CD4-positive, CD25-positive, alpha-beta regulatory T cell (primary cell): ENCODE measurements at regions not wholly inside any gene's neighbourhood (a gene's known extent, or its start where the extent isn't known, plus 50 kb on each side); places are given as distances from the start of the nearest gene placed in this dataset.
"Not testable (repeated sequence)": the region's sequence is repeated elsewhere in the genome, so short reads cannot be mapped to it uniquely, and the experiment has no call there.

ENCODE experiments used
- ATAC-seq, 2 donors: fragments of 150-1000 bp; cut with Tn5 transposase; one replicate each; pipeline ENCODE4 v1.10.0; 2021; ENCODE audit warnings: low read depth in 2 of 2, moderate number of reproducible peaks in 2 of 2, moderate library complexity in 1 of 2
- DNase-seq, 3 donors: peaks; one replicate each; pipeline versions ENCODE4 v3.0.0 to v3.0.0-alpha.2; 2012 to 2022; ENCODE audit warnings: mixed read lengths in 1 of 3
- H3K27ac ChIP-seq: one replicate; pipeline ENCODE4 v1.7.0; 2013; ENCODE audit warnings: mild to moderate bottlenecking, low read length; ENCODE audit not compliant: insufficient read depth, poor library complexity, severe bottlenecking
- H3K27me3 ChIP-seq: one replicate; pipeline ENCODE4 v1.7.0; 2013; ENCODE audit warnings: low read length; ENCODE audit not compliant: control insufficient read depth, insufficient read depth
- H3K36me3 ChIP-seq: one replicate; pipeline ENCODE4 v1.7.0; 2013; ENCODE audit warnings: mild to moderate bottlenecking, low read length, moderate library complexity; ENCODE audit not compliant: control insufficient read depth, insufficient read depth
- H3K4me1 ChIP-seq: 2 replicates; pipeline ENCODE4 v1.7.0; 2013; ENCODE audit warnings: mild to moderate bottlenecking, low read length; ENCODE audit not compliant: insufficient read depth, control insufficient read depth, poor library complexity, severe bottlenecking
- H3K4me3 ChIP-seq: one replicate; pipeline ENCODE4 v1.7.0; 2013; ENCODE audit warnings: low read depth, mild to moderate bottlenecking, low read length, moderate library complexity
- H3K9me3 ChIP-seq, 2 experiments: 1 replicate in 1 of 2; 2 replicates in 1 of 2; pipeline ENCODE4 v1.7.0; 2013; ENCODE audit warnings: low read length in 2 of 2, mild to moderate bottlenecking in 1 of 2, moderate library complexity in 1 of 2; ENCODE audit not compliant: control insufficient read depth in 2 of 2
- H3K27ac Mint-ChIP-seq, 3 donors: one replicate each; pipeline ENCODE4 v1.8.0; 2020 to 2022; ENCODE audit warnings: mild to moderate bottlenecking in 3 of 3, mixed read lengths in 3 of 3, moderate library complexity in 2 of 3
- H3K27me3 Mint-ChIP-seq: one replicate; pipeline ENCODE4 v1.8.0; 2022; ENCODE audit warnings: mild to moderate bottlenecking, mixed read lengths
- H3K36me3 Mint-ChIP-seq: one replicate; pipeline ENCODE4 v1.8.0; 2020; ENCODE audit warnings: mixed read lengths
- H3K4me1 Mint-ChIP-seq, 4 donors: one replicate each; pipeline ENCODE4 v1.8.0; 2020 to 2022; ENCODE audit warnings: mixed read lengths in 4 of 4, mild to moderate bottlenecking in 1 of 4
- H3K4me3 Mint-ChIP-seq, 4 donors: one replicate each; pipeline ENCODE4 v1.8.0; 2020 to 2022; ENCODE audit warnings: mild to moderate bottlenecking in 4 of 4, mixed read lengths in 4 of 4, moderate library complexity in 3 of 4
- H3K9me3 Mint-ChIP-seq, 7 donors: one replicate each; pipeline ENCODE4 v1.8.0; 2020 to 2022; ENCODE audit warnings: mixed read lengths in 7 of 7, mild to moderate bottlenecking in 3 of 7, moderate library complexity in 2 of 7

- not testable (repeated sequence) for H3K36me3 ChIP-seq, H3K4me1 Mint-ChIP-seq, H3K27ac Mint-ChIP-seq, H3K9me3 ChIP-seq, DNase-seq, H3K36me3 Mint-ChIP-seq, ATAC-seq, H3K27ac ChIP-seq, H3K4me3 ChIP-seq, H3K27me3 ChIP-seq, H3K27me3 Mint-ChIP-seq, H3K4me1 ChIP-seq, H3K4me3 Mint-ChIP-seq
- H3K9me3 Mint-ChIP-seq = peaks cover 0 to 26% (median 3%) of the 10 kb centered on the region in 7 donors
These were observed 200.4 kb downstream of the RFPL4B start for GRCh38 chr6:112547321-112548085.

GRCh38 chr6:112549749-112550148, 202.6 kb downstream of the RFPL4B start:
- Histone ChIP-seq H3K27ac (no peak overlapping the region), H3K4me1 (no peaks in the 10 kb centered on the region), H3K9me3 (peaks cover 0 to 2% of the 10 kb centered on the region in 2 experiments), H3K4me3 (no peak overlapping the region), H3K36me3 (no peaks in the 10 kb centered on the region), H3K27me3 (no peaks in the 10 kb centered on the region)
- H3K27ac Mint-ChIP-seq = no peak overlapping the region
- peaks cover 0 to 26% (median 2%) of the 10 kb centered on the region in 7 donors for H3K9me3 Mint-ChIP-seq
- no peak for ATAC-seq
- DNase-seq = no peak
- no peak overlapping the region for H3K4me3 Mint-ChIP-seq
- H3K4me1 Mint-ChIP-seq = no peaks in the 10 kb centered on the region
- no peaks in the 10 kb centered on the region for H3K36me3 Mint-ChIP-seq
- H3K27me3 Mint-ChIP-seq = no peaks in the 10 kb centered on the region

DNA sequence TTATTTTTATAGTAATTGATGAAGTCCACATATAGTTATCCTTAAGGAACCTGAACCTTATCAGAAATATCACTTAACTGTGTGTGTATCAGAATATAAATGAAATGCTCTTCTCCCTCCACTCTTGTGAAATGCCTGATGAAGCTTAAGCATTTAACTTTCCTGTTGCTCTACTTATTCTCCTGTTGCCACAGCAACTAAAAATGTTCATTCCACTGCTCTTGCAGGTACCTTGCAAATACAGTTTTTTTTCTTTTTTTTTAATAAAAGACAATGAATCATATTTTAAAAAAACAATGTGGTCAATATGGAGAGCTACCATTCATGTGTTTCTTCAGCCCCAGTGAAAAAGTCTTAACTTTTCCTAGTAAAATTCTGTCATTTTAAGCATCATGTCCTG, 210.3 kb downstream of the RFPL4B start:
- Mint-ChIP-seq H3K27ac (no peak overlapping the region), H3K27me3 (no peaks in the 10 kb centered on the region), H3K4me3 (no peak overlapping the region), H3K36me3 (no peaks in the 10 kb centered on the region), H3K9me3 (peaks cover 0 to 8% (median 3%) of the 10 kb centered on the region in 7 donors), H3K4me1 (no peaks in the 10 kb centered on the region)
- Histone ChIP-seq H3K9me3 (no peaks in the 10 kb centered on the region), H3K27ac (no peak overlapping the region), H3K27me3 (no peaks in the 10 kb centered on the region), H3K36me3 (no peaks in the 10 kb centered on the region), H3K4me3 (no peak overlapping the region), H3K4me1 (no peaks in the 10 kb centered on the region)
- ATAC-seq (no peak), DNase-seq (no peak)

- Mint-ChIP-seq H3K27ac (no peak overlapping the region), H3K4me3 (no peak overlapping the region), H3K36me3 (no peaks in the 10 kb centered on the region), H3K9me3 (peaks cover 0 to 8% (median 3%) of the 10 kb centered on the region in 7 donors), H3K4me1 (no peaks in the 10 kb centered on the region), H3K27me3 (no peaks in the 10 kb centered on the region)
- no peaks in the 10 kb centered on the region for H3K4me1 ChIP-seq
- no peaks in the 10 kb centered on the region for H3K27me3 ChIP-seq
- H3K9me3 ChIP-seq = no peaks in the 10 kb centered on the region
- no peak overlapping the region for H3K4me3 ChIP-seq
- ATAC-seq = no peak
- no peaks in the 10 kb centered on the region for H3K36me3 ChIP-seq
- H3K27ac ChIP-seq = no peak overlapping the region
- no peak for DNase-seq
These were observed 210.8 kb downstream of the RFPL4B start for GRCh38 chr6:112557961-112558360.

DNA sequence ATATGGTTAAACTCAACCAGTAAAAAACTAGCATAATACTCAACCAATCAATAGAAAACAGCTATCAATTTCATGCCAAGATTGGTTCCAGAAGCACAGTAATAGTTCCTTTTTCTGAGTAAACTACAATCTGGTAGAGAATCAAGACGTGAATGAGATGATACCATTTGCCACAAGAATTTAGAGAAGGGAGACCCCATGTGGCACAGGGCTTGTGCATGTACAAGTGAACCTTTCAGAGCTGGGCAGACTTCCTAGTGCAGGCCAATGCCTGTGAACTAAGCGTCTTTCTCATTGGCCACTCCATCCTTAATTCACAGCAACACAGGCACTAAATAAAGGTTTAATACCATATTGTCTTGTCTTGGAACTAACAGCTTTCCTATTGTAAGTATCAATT, 213.5 kb downstream of the RFPL4B start:
- Mint-ChIP-seq H3K36me3 (no peaks in the 10 kb centered on the region), H3K27ac (no peak overlapping the region), H3K9me3 (peaks cover 0 to 11% (median 2%) of the 10 kb centered on the region in 7 donors), H3K27me3 (no peaks in the 10 kb centered on the region), H3K4me1 (no peaks in the 10 kb centered on the region), H3K4me3 (no peak overlapping the region)
- no peak for ATAC-seq
- Histone ChIP-seq H3K9me3 (no peaks in the 10 kb centered on the region), H3K4me3 (no peak overlapping the region), H3K27ac (no peak overlapping the region), H3K36me3 (no peaks in the 10 kb centered on the region), H3K4me1 (no peaks in the 10 kb centered on the region), H3K27me3 (no peaks in the 10 kb centered on the region)
- no peak for DNase-seq

GRCh38 chr6:112562301-112563231, 215.4 kb downstream of the RFPL4B start:
- H3K4me1 Mint-ChIP-seq = no peaks in the 10 kb centered on the region
- H3K27me3 Mint-ChIP-seq = no peaks in the 10 kb centered on the region
- H3K4me3 Mint-ChIP-seq = no peak overlapping the region
- Histone ChIP-seq H3K9me3 (no peaks in the 10 kb centered on the region), H3K4me3 (no peak overlapping the region), H3K4me1 (no peaks in the 10 kb centered on the region), H3K27me3 (no peaks in the 10 kb centered on the region), H3K36me3 (no peaks in the 10 kb centered on the region), H3K27ac (no peak overlapping the region)
- DNase-seq (no peak), ATAC-seq (no peak)
- no peak overlapping the region for H3K27ac Mint-ChIP-seq
- H3K36me3 Mint-ChIP-seq = no peaks in the 10 kb centered on the region
- H3K9me3 Mint-ChIP-seq = peaks cover 0 to 9% (median 2%) of the 10 kb centered on the region in 7 donors

GRCh38 chr6:112563368-112563767, 216.2 kb downstream of the RFPL4B start:
- H3K36me3 Mint-ChIP-seq = no peaks in the 10 kb centered on the region
- ATAC-seq = no peak
- Histone ChIP-seq H3K4me3 (no peak overlapping the region), H3K9me3 (no peaks in the 10 kb centered on the region), H3K36me3 (no peaks in the 10 kb centered on the region), H3K4me1 (no peaks in the 10 kb centered on the region), H3K27ac (no peak overlapping the region), H3K27me3 (no peaks in the 10 kb centered on the region)
- no peak overlapping the region for H3K27ac Mint-ChIP-seq
- no peaks in the 10 kb centered on the region for H3K27me3 Mint-ChIP-seq
- no peaks in the 10 kb centered on the region for H3K4me1 Mint-ChIP-seq
- H3K9me3 Mint-ChIP-seq = peaks cover 0 to 7% (median 2%) of the 10 kb centered on the region in 7 donors
- H3K4me3 Mint-ChIP-seq = no peak overlapping the region
- DNase-seq = no peak
